HEK293 (cell line): ENCODE measurements at regions not wholly inside any gene's neighbourhood (a gene's known extent, or its start where the extent isn't known, plus 50 kb on each side); places are given as distances from the start of the nearest gene placed in this dataset.

Source experiments
- MZF1 ChIP-seq: fragments of 450-650 bp; formaldehyde crosslinking; IDR thresholded peaks from 2 replicates; pipeline ENCODE4 v1.5.1; 2017; ENCODE audit warnings: missing biosample characterization, missing genetic modification characterization, borderline replicate concordance
- PRDM6 ChIP-seq: fragments of 450-650 bp; formaldehyde crosslinking; IDR thresholded peaks from 2 replicates; pipeline ENCODE4 v1.5.1; 2017; ENCODE audit warnings: missing biosample characterization, missing genetic modification characterization
- YY1 ChIP-seq: fragments of 450-650 bp; formaldehyde crosslinking; IDR thresholded peaks from 2 replicates; pipeline ENCODE4 v1.5.1; 2018; ENCODE audit warnings: missing biosample characterization, missing genetic modification characterization

- TF ChIP-seq MZF1 = no peak
- no peak for TF ChIP-seq YY1 (tag by site-specific recombination)
- no peak for TF ChIP-seq PRDM6
Observed at GRCh38 chr3:8327739-8328138, 173.9 kb upstream of the LMCD1 start.
